SK-N-SH (cell line): ENCODE measurements at regions not wholly inside any gene's neighbourhood (a gene's known extent, or its start where the extent isn't known, plus 50 kb on each side); places are given as distances from the start of the nearest gene placed in this dataset.

Experiments
- CTCF ChIA-PET: fragments of 300-600, 350-600 bp; formaldehyde crosslinking; extraction: SDS; loops from one replicate; lab custom pipeline; 2021; lab: Yijun Ruan, JAX
- POLR2A ChIA-PET: fragments of 350-600 bp; sonication (Branson Sonifier 250); formaldehyde crosslinking; extraction: SDS; loops from one replicate; lab custom pipeline; 2020; ENCODE audit warnings: antibody characterized with exemption, inconsistent platforms; lab: Yijun Ruan, JAX
- DNase-seq: peaks from one replicate; pipeline ENCODE4 v3.0.0; 2012
- H2AFZ ChIP-seq: fragments of 200-600 bp; sonication (generic); 2 replicates; pipeline ENCODE4 v1.8.1; 2016; ENCODE audit warnings: antibody characterized with exemption, mild to moderate bottlenecking, low read depth
- H3F3A ChIP-seq: fragments of 200-600 bp; sonication (generic); replicated peaks from 2 replicates; pipeline ENCODE3; 2016; ENCODE audit warnings: antibody characterized with exemption, mild to moderate bottlenecking; ENCODE audit not compliant: insufficient read depth
- H3K27ac ChIP-seq, 2 experiments: fragments of 200-500 bp in 1 of 2; fragments of 200-600 bp in 1 of 2; sonication (Bioruptor generic) in 1 of 2; sonication (generic), shearing (Covaris generic) in 1 of 2; 2 replicates each; pipeline versions ENCODE4 v1.5.1 to v1.6.1; 2014 to 2016; ENCODE audit warnings: low read depth in 2 of 2, inconsistent platforms in 1 of 2, low read length in 1 of 2, mild to moderate bottlenecking in 1 of 2, mixed read lengths in 1 of 2
- H3K27me3 ChIP-seq: fragments of 200-600 bp; sonication (generic), shearing (Covaris generic); 2 replicates; pipeline ENCODE4 v1.6.1; 2016; ENCODE audit warnings: mixed run types; ENCODE audit not compliant: insufficient read depth
- H3K36me3 ChIP-seq, 2 experiments: fragments of 200-500 bp in 1 of 2; fragments of 200-600 bp in 1 of 2; sonication (Bioruptor generic) in 1 of 2; sonication (generic) in 1 of 2; replicated peaks in 1 of 2; 2 replicates each; pipeline versions ENCODE3 to v1.5.1; 2014 to 2016; ENCODE audit warnings: low read length in 1 of 2, mild to moderate bottlenecking in 1 of 2; ENCODE audit not compliant: insufficient read depth in 2 of 2, control insufficient read depth in 1 of 2
- H3K4me1 ChIP-seq, 2 experiments: fragments of 200-500 bp in 1 of 2; fragments of 200-600 bp in 1 of 2; sonication (Bioruptor generic) in 1 of 2; sonication (generic), shearing (Covaris generic) in 1 of 2; 2 replicates each; pipeline versions ENCODE4 v1.5.1 to v1.6.1; 2014 to 2016; ENCODE audit warnings: low read depth in 1 of 2, low read length in 1 of 2, mixed run types in 1 of 2; ENCODE audit not compliant: insufficient read depth in 2 of 2, control insufficient read depth in 1 of 2
- H3K4me2 ChIP-seq: fragments of 200-600 bp; sonication (generic), shearing (Covaris generic); 2 replicates; pipeline ENCODE4 v1.6.1; 2017; ENCODE audit warnings: mixed run types
- H3K4me3 ChIP-seq, 2 experiments: fragments of 200-500 bp in 1 of 2; fragments of 200-600 bp in 1 of 2; sonication (Bioruptor generic) in 1 of 2; sonication (generic), shearing (Covaris generic) in 1 of 2; 2 replicates each; pipeline versions ENCODE4 v1.5.1 to v1.8.1; 2014 to 2016; ENCODE audit warnings: low read depth in 2 of 2, inconsistent platforms in 1 of 2, low read length in 1 of 2, mild to moderate bottlenecking in 1 of 2, mixed read lengths in 1 of 2, moderate library complexity in 1 of 2
- H3K79me2 ChIP-seq: fragments of 200-600 bp; sonication (generic); 2 replicates; pipeline ENCODE4 v1.8.1; 2017; ENCODE audit warnings: mild to moderate bottlenecking; ENCODE audit not compliant: insufficient read depth
- H3K9ac ChIP-seq: fragments of 200-600 bp; sonication (generic); 2 replicates; pipeline ENCODE4 v1.6.1; 2017; ENCODE audit warnings: mixed run types
- H3K9me2 ChIP-seq: fragments of 200-600 bp; sonication (generic); 2 replicates; pipeline ENCODE4 v1.6.1; 2017; ENCODE audit warnings: mixed run types
- H3K9me3 ChIP-seq: fragments of 200-600 bp; sonication (generic); 2 replicates; pipeline ENCODE4 v1.6.1; 2017; ENCODE audit warnings: mixed run types, mild to moderate bottlenecking, moderate library complexity
- H4K20me1 ChIP-seq: fragments of 200-600 bp; sonication (generic); 2 replicates; pipeline ENCODE4 v1.6.1; 2017; ENCODE audit warnings: mild to moderate bottlenecking, mixed run types; ENCODE audit not compliant: insufficient read depth
- ELF1 ChIP-seq: IDR thresholded peaks from 2 replicates; pipeline ENCODE4 v1.4.0; 2012
- EZH2phosphoT487 ChIP-seq: fragments of 200-600 bp; sonication (generic); IDR thresholded peaks from 2 replicates; pipeline ENCODE4 v1.6.1; 2017; ENCODE audit warnings: low read depth, mixed run types, mild to moderate bottlenecking, antibody characterized with exemption, moderate library complexity, borderline replicate concordance
- GABPA ChIP-seq: IDR thresholded peaks from 2 replicates; pipeline ENCODE4 v1.4.0; 2012; ENCODE audit warnings: low read depth, mild to moderate bottlenecking
- GATA2 ChIP-seq: sonication (generic); formaldehyde crosslinking; IDR thresholded peaks from 2 replicates; pipeline ENCODE4 v1.5.0; 2020; ENCODE audit warnings: mild to moderate bottlenecking, missing genetic modification reagents
- JUND ChIP-seq: IDR thresholded peaks from 2 replicates; pipeline ENCODE4 v1.4.0; 2012
- MEF2A ChIP-seq: IDR thresholded peaks from 2 replicates; pipeline ENCODE4 v1.4.0; 2012; ENCODE audit warnings: low read depth, borderline replicate concordance
- MXI1 ChIP-seq: IDR thresholded peaks from 2 replicates; pipeline ENCODE4 v1.6.1; 2012; ENCODE audit warnings: mild to moderate bottlenecking, low read depth, low read length, improper control_type of control experiment
- NFIC ChIP-seq: IDR thresholded peaks from 2 replicates; pipeline ENCODE4 v1.4.0; 2012; ENCODE audit warnings: borderline replicate concordance
- PBX3 ChIP-seq: IDR thresholded peaks from 2 replicates; pipeline ENCODE4; 2012
- POLR2AphosphoS5 ChIP-seq: IDR thresholded peaks from 2 replicates; pipeline ENCODE4 v1.6.1; 2012; ENCODE audit warnings: low read depth, low read length
- REST ChIP-seq: IDR thresholded peaks from 2 replicates; pipeline ENCODE4 v1.6.1; 2012; ENCODE audit warnings: mild to moderate bottlenecking, low read depth, low read length, moderate library complexity
- USF2 ChIP-seq: fragments of 150-350 bp; IDR thresholded peaks from 2 replicates; pipeline ENCODE4 v1.6.1; 2017; ENCODE audit warnings: antibody characterized with exemption, low read length, low read depth, borderline replicate concordance
- YY1 ChIP-seq: IDR thresholded peaks from 2 replicates; pipeline ENCODE4 v1.4.0; 2012; ENCODE audit warnings: low read depth, mild to moderate bottlenecking
- WGBS: methylation state at CpG from one replicate; pipeline ENCODE4 v1.1.6; 2017; ENCODE audit warnings: low lambda C conversion rate; 5-methylcytosine and 5-hydroxymethylcytosine counted together

- Histone ChIP-seq H3K4me2 (no peak overlapping the region), H3F3A (no peaks in the 10 kb centered on the region), H3K27me3 (no peaks in the 10 kb centered on the region), H3K9me3 (0 out of 2 replicates have a peak, but pooled peaks cover 9% of the 10 kb centered on the region), H3K4me3 (no peak overlapping the region), H3K27ac (no peak overlapping the region), H3K36me3 (no peaks in the 10 kb centered on the region), H3K9me2 (no peaks in the 10 kb centered on the region), H2AFZ (no peak overlapping the region), H3K4me1 (no peaks in the 10 kb centered on the region), H4K20me1 (no peaks in the 10 kb centered on the region), H3K9ac (no peak overlapping the region), H3K79me2 (no peaks in the 10 kb centered on the region)
- no peak for TF ChIP-seq USF2
- TF ChIP-seq GATA2 (CRISPR knock-in tag): peak; percentile 36; the same call in 1 of the 2 replicates
- ChIA-PET CTCF (interaction anchor here (0.7 to 1.3 kb wide), 3 partner anchors 21 to 142 kb away, joined by 3 to 4 read pairs (median 3); no protein-coding TSS in a partner anchor), POLR2A (no interaction called here)
- DNase-seq: no peak
Measured at GRCh38 chr7:52764492-52765169, 270.8 kb upstream of the POM121L12 start.

GRCh38 chr7:52758356-52758755 is 277.1 kb upstream of the POM121L12 start:
- no peak for DNase-seq
- H3K4me3 ChIP-seq: no peak overlapping the region
- no peaks in the 10 kb centered on the region for H3K27me3 ChIP-seq
- H3K9ac ChIP-seq: no peak overlapping the region
- H3K36me3 ChIP-seq: no peaks in the 10 kb centered on the region
- H3K9me2 ChIP-seq: no peaks in the 10 kb centered on the region
- H3F3A ChIP-seq: no peaks in the 10 kb centered on the region
- 0 out of 2 replicates have a peak, but pooled peaks cover 4% of the 10 kb centered on the region for H3K9me3 ChIP-seq
- H3K4me1 ChIP-seq: peaks cover 0 to 4% of the 10 kb centered on the region in 2 experiments; a peak in 1 of 4 replicates
- H3K4me2 ChIP-seq: no peak overlapping the region
- H4K20me1 ChIP-seq: no peaks in the 10 kb centered on the region
- ChIA-PET POLR2A (no interaction called here), CTCF (interaction anchor here (1.1 kb wide), 1 partner anchor 10 kb away, joined by 3 read pairs; no protein-coding TSS in a partner anchor)
- TF ChIP-seq PBX3 (no peak), USF2 (no peak), GABPA (no peak), MXI1 (no peak), YY1 (no peak), EZH2phosphoT487 (no peak), JUND (no peak), REST (no peak), ELF1 (no peak), NFIC (no peak), MEF2A (no peak), POLR2AphosphoS5 (no peak)
- no peak overlapping the region for H2AFZ ChIP-seq
- no peaks in the 10 kb centered on the region for H3K79me2 ChIP-seq
- WGBS: 9% methylated on average over 1 of the region's 1 CpG
- no peak overlapping the region for H3K27ac ChIP-seq
